HepG2 (cell line): ENCODE measurements at regions not wholly inside any gene's neighbourhood (a gene's known extent, or its start where the extent isn't known, plus 50 kb on each side); places are given as distances from the start of the nearest gene placed in this dataset.

Experiments
- ATAC-seq: fragments of 200-7000 bp; cut with Tn5 transposase; 3 replicates; pipeline ENCODE4 v1.9.1; 2020; ENCODE audit warnings: mild to moderate bottlenecking, moderate library complexity
- BruUV-seq: library from RNA; stranded (reverse); fragments of 400-500 nt; replicated peaks from 2 replicates; lab custom pipeline; 2021; lab: Mats Ljungman, UMichigan
- CTCF ChIA-PET: fragments of 300-600 bp; formaldehyde crosslinking; extraction: SDS; loops from one replicate; lab custom pipeline; 2021; ENCODE audit warnings: low total read pairs, inconsistent platforms, low intra/inter-chr PET ratio; lab: Yijun Ruan, JAX
- POLR2A ChIA-PET: fragments of 350-600 bp; sonication (Branson Sonifier 250); formaldehyde crosslinking; loops from one replicate; lab custom pipeline; 2020; ENCODE audit warnings: antibody characterized with exemption, inconsistent platforms; lab: Yijun Ruan, JAX
- DNase-seq: peaks from one replicate; pipeline ENCODE4 v3.0.0-alpha.2; 2015; ENCODE audit warnings: low spot score
- FAIRE-seq: peaks from 3 replicates; lab custom pipeline; 2011; peaks lifted over from hg19 to GRCh38; lab: Jason Lieb, UNC
- H2AFZ ChIP-seq: one replicate; pipeline ENCODE4 v1.6.1; 2011; ENCODE audit warnings: low read length, inconsistent platforms
- H3K27ac ChIP-seq: fragments of 300-600 bp; 3 replicates; pipeline ENCODE4 v1.8.0; 2011; ENCODE audit warnings: mixed run types, mild to moderate bottlenecking, mixed read lengths, low read length, inconsistent platforms; ENCODE audit not compliant: insufficient read depth; ENCODE audit errors: extremely low read length
- H3K27me3 ChIP-seq, 2 experiments: fragments of 200-600 bp in 1 of 2; 2 replicates in 1 of 2; 3 replicates in 1 of 2; pipeline versions ENCODE4 v1.6.0 to v1.8.0; 2011; ENCODE audit warnings: low read length in 2 of 2, mild to moderate bottlenecking in 2 of 2, moderate library complexity in 2 of 2, inconsistent platforms in 1 of 2; ENCODE audit not compliant: insufficient read depth in 2 of 2, control insufficient read depth in 1 of 2
- H3K36me3 ChIP-seq, 2 experiments: fragments of 200-600 bp in 1 of 2; replicated peaks in 1 of 2; 2 replicates in 1 of 2; 3 replicates in 1 of 2; pipeline versions ENCODE4 v1.5.1 to v1.8.0; 2011; ENCODE audit warnings: low read length in 2 of 2, inconsistent platforms in 1 of 2; ENCODE audit not compliant: insufficient read depth in 2 of 2, control insufficient read depth in 1 of 2
- H3K4me1 ChIP-seq: 2 replicates; pipeline ENCODE4 v1.5.1; 2012; ENCODE audit warnings: low read length, inconsistent platforms; ENCODE audit not compliant: insufficient read depth
- H3K4me2 ChIP-seq: 2 replicates; pipeline ENCODE4 v1.6.0; 2011; ENCODE audit warnings: low read depth, low read length, inconsistent platforms
- H3K4me3 ChIP-seq, 3 experiments: fragments of 200-600 bp in 1 of 3; sonication (generic), shearing (Covaris generic) in 1 of 3; replicated peaks in 1 of 3; 2 replicates each; pipeline ENCODE4 v1.5.1; 2011 to 2016; ENCODE audit warnings: low read length in 3 of 3, inconsistent platforms in 2 of 3, low read depth in 2 of 3, mild to moderate bottlenecking in 2 of 3, control low read depth in 1 of 3, mixed read lengths in 1 of 3; ENCODE audit not compliant: insufficient read depth in 1 of 3
- H3K79me2 ChIP-seq: one replicate; pipeline ENCODE4 v1.6.1; 2011; ENCODE audit warnings: low read length, inconsistent platforms; ENCODE audit not compliant: insufficient read depth
- H3K9ac ChIP-seq: 2 replicates; pipeline ENCODE4 v1.6.0; 2011; ENCODE audit warnings: mild to moderate bottlenecking, low read depth, low read length, inconsistent platforms; ENCODE audit not compliant: insufficient read depth
- H3K9me3 ChIP-seq: 2 replicates; pipeline ENCODE4 v1.5.1; 2012; ENCODE audit warnings: mild to moderate bottlenecking, low read length
- H4K20me1 ChIP-seq: 2 replicates; pipeline ENCODE4 v1.6.0; 2011; ENCODE audit warnings: inconsistent platforms, mild to moderate bottlenecking, low read length, moderate library complexity; ENCODE audit not compliant: insufficient read depth
- CBFB ChIP-seq: sonication (generic); formaldehyde crosslinking; IDR thresholded peaks from 2 replicates; pipeline ENCODE4 v1.4.0; 2020; ENCODE audit warnings: missing genetic modification reagents
- HIC2 ChIP-seq: sonication (generic); formaldehyde crosslinking; IDR thresholded peaks from 2 replicates; pipeline ENCODE4 v1.9.0; 2022; ENCODE audit warnings: low read depth, missing genetic modification reagents
- KLF9 ChIP-seq: IDR thresholded peaks from 2 replicates; pipeline ENCODE4 v1.6.1; 2016; ENCODE audit warnings: low read depth
- NFRKB ChIP-seq: fragments of 450-650 bp; IDR thresholded peaks from 2 replicates; pipeline ENCODE4 v1.6.1; 2017
- PRDM4 ChIP-seq: sonication (generic); formaldehyde crosslinking; IDR thresholded peaks from 2 replicates; pipeline ENCODE4 v1.9.0; 2021; ENCODE audit warnings: missing genetic modification reagents, borderline replicate concordance
- RXRA ChIP-seq: sonication (generic); formaldehyde crosslinking; IDR thresholded peaks from 2 replicates; pipeline ENCODE4 v1.5.1; 2020; ENCODE audit warnings: missing genetic modification reagents
- ZC3H4 ChIP-seq: sonication (generic); formaldehyde crosslinking; IDR thresholded peaks from 2 replicates; pipeline ENCODE4 v1.4.0; 2020; ENCODE audit warnings: missing genetic modification reagents, borderline replicate concordance
- ZNF224 ChIP-seq: sonication (generic); formaldehyde crosslinking; IDR thresholded peaks from 2 replicates; pipeline ENCODE4 v1.5.0; 2020; ENCODE audit warnings: mild to moderate bottlenecking, missing genetic modification reagents
- ZNF235 ChIP-seq: sonication (generic); formaldehyde crosslinking; IDR thresholded peaks from 2 replicates; pipeline ENCODE4 v1.8.1; 2023; ENCODE audit warnings: mild to moderate bottlenecking, missing genetic modification reagents, borderline replicate concordance
- ZNF761 ChIP-seq: sonication (generic); formaldehyde crosslinking; conservative IDR thresholded peaks from 2 replicates; pipeline ENCODE4 v1.4.0; 2020; ENCODE audit warnings: mild to moderate bottlenecking, missing genetic modification reagents
- in situ Hi-C: cut with HindIII; loops from 2 replicates; pipeline ENCODE4 v1.10.0; 2017; ENCODE audit warnings: low pct_unique_long_range_greater_than_20kb; ENCODE audit not compliant: extremely low pct_ligation_motif_present
- intact Hi-C: fragments of 100-400 bp; cut with micrococcal nuclease; formaldehyde crosslinking; loops from one replicate; pipeline ENCODE4 v1.10.0; 2022; ENCODE audit not compliant: unreplicated experiment

GRCh38 chr4:29002151-29002550 is 1718.0 kb upstream of the PCDH7 start:
- H3K27me3 ChIP-seq = no peaks in the 10 kb centered on the region
- FAIRE-seq = no peak
- ATAC-seq = no peak
- ChIA-PET POLR2A (no interaction called here), CTCF (no interaction called here)
- peaks cover 84% of the 10 kb centered on the region for H3K9me3 ChIP-seq
- DNase-seq = no peak
- no peaks in the 10 kb centered on the region for H3K79me2 ChIP-seq
- no peaks in the 10 kb centered on the region for H4K20me1 ChIP-seq
- no peaks in the 10 kb centered on the region for H3K36me3 ChIP-seq
- TF ChIP-seq PRDM4 (CRISPR knock-in tag) = no peak
- no peak for TF ChIP-seq ZC3H4
- no peak for TF ChIP-seq NFRKB
- TF ChIP-seq RXRA = no peak
- TF ChIP-seq HIC2 (CRISPR knock-in tag) = no peak
- no peak for TF ChIP-seq KLF9 (CRISPR knock-in tag)
- TF ChIP-seq ZNF235 = no peak
- TF ChIP-seq ZNF224 (CRISPR knock-in tag) = no peak
- no peak for TF ChIP-seq ZNF761 (CRISPR knock-in tag)
- no peak for TF ChIP-seq CBFB (CRISPR knock-in tag)
- no peak overlapping the region for H3K4me3 ChIP-seq
- no peak overlapping the region for H3K27ac ChIP-seq
- H3K4me1 ChIP-seq = no peaks in the 10 kb centered on the region
- intact Hi-C loops (no loop called here), in situ Hi-C loops (no loop called here)
- H2AFZ ChIP-seq = no peak overlapping the region
- no peak overlapping the region for H3K9ac ChIP-seq
- BruUV-seq = no TSS peak
- H3K4me2 ChIP-seq = no peak overlapping the region
